HCT116 (cell line): ENCODE measurements at regions not wholly inside any gene's neighbourhood (a gene's known extent, or its start where the extent isn't known, plus 50 kb on each side); places are given as distances from the start of the nearest gene placed in this dataset.

ENCODE experiments used
- CEBPB ChIP-seq: IDR thresholded peaks from 2 replicates; pipeline ENCODE4 v1.6.1; 2012; ENCODE audit warnings: low read depth
- CTCF ChIP-seq, 3 experiments: fragments of 200-600 bp in 1 of 3; sonication (generic) in 1 of 3; IDR thresholded peaks in 2 of 3; conservative IDR thresholded peaks in 1 of 3; 2 replicates each; pipeline ENCODE4 v1.5.1; 2012 to 2017; ENCODE audit warnings: low read depth in 2 of 3, low read length in 2 of 3, antibody characterized with exemption in 1 of 3, borderline replicate concordance in 1 of 3, control low read depth in 1 of 3, mild to moderate bottlenecking in 1 of 3, mixed read lengths in 1 of 3, mixed run types in 1 of 3, moderate library complexity in 1 of 3; ENCODE audit not compliant: insufficient read depth in 1 of 3
- MAX ChIP-seq: IDR thresholded peaks from 2 replicates; pipeline ENCODE4 v1.6.1; 2012
- POLR2A ChIP-seq: IDR thresholded peaks from 2 replicates; pipeline ENCODE4 v1.7.0; 2011; ENCODE audit warnings: borderline replicate concordance; ENCODE audit not compliant: insufficient read depth, insufficient read length; ENCODE audit errors: extremely low read depth
- SIN3A ChIP-seq: IDR thresholded peaks from 2 replicates; pipeline ENCODE4 v1.6.1; 2012; ENCODE audit warnings: low read depth
- TCF7L2 ChIP-seq: IDR thresholded peaks from 2 replicates; pipeline ENCODE4 v1.7.0; 2011; ENCODE audit warnings: borderline replicate concordance, inconsistent platforms; ENCODE audit not compliant: insufficient read depth, insufficient read length; ENCODE audit errors: extremely low read depth
- YY1 ChIP-seq: IDR thresholded peaks from 2 replicates; pipeline ENCODE4 v1.6.1; 2011; ENCODE audit warnings: low read length, low read depth, moderate library complexity, mild to moderate bottlenecking; ENCODE audit not compliant: insufficient replicate concordance; ENCODE audit errors: extremely low read depth

- no peak for TF ChIP-seq TCF7L2
- TF ChIP-seq MAX, result no peak
- TF ChIP-seq SIN3A, result no peak
- TF ChIP-seq CTCF (IDR thresholded peaks at IDR 0.05 in 2 of 3, conservative IDR thresholded peaks at IDR 0.05 in 1 of 3; ENCODE audit: borderline replicate concordance in 1 of 3, insufficient read depth in 1 of 3, low read depth in 2 of 3, low read length in 2 of 3), result no peak
- TF ChIP-seq POLR2A, result no peak
- TF ChIP-seq CEBPB, result no peak
- no peak for TF ChIP-seq YY1
Observed at GRCh38 chr2:126383800-126384199, 272.2 kb upstream of the GYPC start.
